OCI-LY7 (cell line): ENCODE measurements at regions not wholly inside any gene's neighbourhood (a gene's known extent, or its start where the extent isn't known, plus 50 kb on each side); places are given as distances from the start of the nearest gene placed in this dataset.

Source experiments
- BruUV-seq: library from RNA; stranded (reverse); fragments of 400-500 nt; replicated peaks from 2 replicates; lab custom pipeline; 2021; lab: Mats Ljungman, UMichigan
- CTCF ChIA-PET: fragments of 300-600 bp; sonication (Branson Sonifier 250); formaldehyde crosslinking; loops from one replicate; lab custom pipeline; 2022; ENCODE audit warnings: antibody characterized with exemption; ENCODE audit not compliant: unreplicated experiment; lab: Charles Lee
- POLR2A ChIA-PET: fragments of 300-600 bp; sonication (Branson Sonifier 250); formaldehyde crosslinking; loops from one replicate; lab custom pipeline; 2022; ENCODE audit warnings: antibody characterized with exemption; lab: Charles Lee
- DNase-seq: peaks from one replicate; pipeline ENCODE4 v3.0.0-alpha.2; 2015; ENCODE audit warnings: low spot score
- H2AFZ ChIP-seq: fragments of 200-600 bp; sonication (generic), shearing (Covaris generic); 2 replicates; pipeline ENCODE4 v1.6.1; 2014; ENCODE audit warnings: mild to moderate bottlenecking, antibody characterized with exemption, low read length, moderate library complexity
- H3K27ac ChIP-seq: fragments of 200-600 bp; sonication (generic); 2 replicates; pipeline ENCODE4 v1.5.1; 2014; ENCODE audit warnings: mixed run types, low read depth, mild to moderate bottlenecking, moderate library complexity, low read length, inconsistent platforms; ENCODE audit not compliant: poor library complexity, severe bottlenecking
- H3K36me3 ChIP-seq: fragments of 200-600 bp; sonication (generic); 2 replicates; pipeline ENCODE4 v1.6.1; 2014; ENCODE audit warnings: mild to moderate bottlenecking, antibody characterized with exemption, low read length, moderate library complexity, mixed read lengths; ENCODE audit not compliant: insufficient read depth
- H3K4me1 ChIP-seq: fragments of 200-600 bp; sonication (generic); 2 replicates; pipeline ENCODE4 v1.5.1; 2014; ENCODE audit warnings: mild to moderate bottlenecking, low read length; ENCODE audit not compliant: insufficient read depth, poor library complexity, severe bottlenecking
- H3K4me2 ChIP-seq: fragments of 200-600 bp; sonication (generic); 2 replicates; pipeline ENCODE4 v1.6.1; 2014; ENCODE audit warnings: mild to moderate bottlenecking, low read length
- H3K4me3 ChIP-seq: fragments of 200-600 bp; sonication (generic); 2 replicates; pipeline ENCODE4 v1.5.1; 2014; ENCODE audit warnings: mild to moderate bottlenecking, low read depth, low read length; ENCODE audit not compliant: poor library complexity, severe bottlenecking
- H3K79me2 ChIP-seq: fragments of 200-600 bp; sonication (generic); 2 replicates; pipeline ENCODE4 v1.6.1; 2016; ENCODE audit warnings: low read depth, mild to moderate bottlenecking, low read length, moderate library complexity, mixed read lengths; ENCODE audit not compliant: insufficient read depth
- H3K9me2 ChIP-seq: fragments of 200-600 bp; sonication (generic); 2 replicates; pipeline ENCODE4 v1.6.1; 2016; ENCODE audit warnings: mild to moderate bottlenecking, low read length, mixed read lengths; ENCODE audit not compliant: insufficient read depth
- H3K9me3 ChIP-seq: fragments of 200-600 bp; sonication (generic); 2 replicates; pipeline ENCODE4 v1.6.1; 2014; ENCODE audit warnings: mild to moderate bottlenecking, mixed run types, low read length, mixed read lengths
- H4K20me1 ChIP-seq: fragments of 200-600 bp; sonication (generic); 2 replicates; pipeline ENCODE4 v1.6.1; 2014; ENCODE audit warnings: mild to moderate bottlenecking, antibody characterized with exemption, low read length, moderate library complexity, mixed read lengths; ENCODE audit not compliant: insufficient read depth
- EZH2phosphoT487 ChIP-seq: fragments of 200-600 bp; sonication (generic); IDR thresholded peaks from 2 replicates; pipeline ENCODE4 v1.6.1; 2018; ENCODE audit warnings: low read depth, borderline replicate concordance, mild to moderate bottlenecking, mixed run types, antibody characterized with exemption, low read length, moderate library complexity, mixed read lengths
- intact Hi-C: fragments of 100-400 bp; cut with micrococcal nuclease; formaldehyde crosslinking; loops from one replicate; pipeline ENCODE4 v1.10.0; 2022; ENCODE audit not compliant: unreplicated experiment
- TF ChIP-seq, protein P1 (sequence below): fragments of 200-600 bp; sonication (generic); conservative IDR thresholded peaks from 2 replicates; pipeline ENCODE4 v1.5.1; 2014; ENCODE audit warnings: mild to moderate bottlenecking, antibody characterized with exemption, low read length, moderate library complexity, mixed read lengths

GRCh38 chr7:51968461-51968860 lies 651.9 kb upstream of the COBL start:
- H3K9me2 ChIP-seq: no peaks in the 10 kb centered on the region
- POLR2A ChIA-PET: interaction anchor here (0.6 to 0.7 kb wide), 3 partner anchors 10 to 777 kb away, joined by 3 to 4 read pairs (median 3); no protein-coding TSS in a partner anchor
- no peak overlapping the region for H2AFZ ChIP-seq
- H3K79me2 ChIP-seq: no peaks in the 10 kb centered on the region
- H3K36me3 ChIP-seq: no peaks in the 10 kb centered on the region
- no TSS peak for BruUV-seq
- H4K20me1 ChIP-seq: no peaks in the 10 kb centered on the region
- no peak overlapping the region for H3K4me2 ChIP-seq
- no peaks in the 10 kb centered on the region for H3K9me3 ChIP-seq
- no peak for DNase-seq
- intact Hi-C loops: no loop called here
- H3K4me1 ChIP-seq: no peaks in the 10 kb centered on the region
- H3K4me3 ChIP-seq: no peak overlapping the region
- H3K27ac ChIP-seq: no peak overlapping the region
- CTCF ChIA-PET: no interaction called here
- TF ChIP-seq, protein P1, sequence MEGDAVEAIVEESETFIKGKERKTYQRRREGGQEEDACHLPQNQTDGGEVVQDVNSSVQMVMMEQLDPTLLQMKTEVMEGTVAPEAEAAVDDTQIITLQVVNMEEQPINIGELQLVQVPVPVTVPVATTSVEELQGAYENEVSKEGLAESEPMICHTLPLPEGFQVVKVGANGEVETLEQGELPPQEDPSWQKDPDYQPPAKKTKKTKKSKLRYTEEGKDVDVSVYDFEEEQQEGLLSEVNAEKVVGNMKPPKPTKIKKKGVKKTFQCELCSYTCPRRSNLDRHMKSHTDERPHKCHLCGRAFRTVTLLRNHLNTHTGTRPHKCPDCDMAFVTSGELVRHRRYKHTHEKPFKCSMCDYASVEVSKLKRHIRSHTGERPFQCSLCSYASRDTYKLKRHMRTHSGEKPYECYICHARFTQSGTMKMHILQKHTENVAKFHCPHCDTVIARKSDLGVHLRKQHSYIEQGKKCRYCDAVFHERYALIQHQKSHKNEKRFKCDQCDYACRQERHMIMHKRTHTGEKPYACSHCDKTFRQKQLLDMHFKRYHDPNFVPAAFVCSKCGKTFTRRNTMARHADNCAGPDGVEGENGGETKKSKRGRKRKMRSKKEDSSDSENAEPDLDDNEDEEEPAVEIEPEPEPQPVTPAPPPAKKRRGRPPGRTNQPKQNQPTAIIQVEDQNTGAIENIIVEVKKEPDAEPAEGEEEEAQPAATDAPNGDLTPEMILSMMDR: no peak
- TF ChIP-seq EZH2phosphoT487: no peak

- no peaks in the 10 kb centered on the region for H3K9me3 ChIP-seq
- H3K79me2 ChIP-seq: no peaks in the 10 kb centered on the region
- BruUV-seq: no TSS peak
- no peak for DNase-seq
- no peaks in the 10 kb centered on the region for H3K4me1 ChIP-seq
- no peak overlapping the region for H3K27ac ChIP-seq
- H3K36me3 ChIP-seq: no peaks in the 10 kb centered on the region
- ChIA-PET POLR2A (no interaction called here), CTCF (no interaction called here)
- H3K9me2 ChIP-seq: no peaks in the 10 kb centered on the region
- no peak overlapping the region for H2AFZ ChIP-seq
- TF ChIP-seq, protein P1: no peak
- no peak for TF ChIP-seq EZH2phosphoT487
- H4K20me1 ChIP-seq: no peaks in the 10 kb centered on the region
- H3K4me3 ChIP-seq: no peak overlapping the region
- H3K4me2 ChIP-seq: no peak overlapping the region
- intact Hi-C loops: no loop called here
Measured at GRCh38 chr7:51965454-51965853, 648.8 kb upstream of the COBL start.

DNA sequence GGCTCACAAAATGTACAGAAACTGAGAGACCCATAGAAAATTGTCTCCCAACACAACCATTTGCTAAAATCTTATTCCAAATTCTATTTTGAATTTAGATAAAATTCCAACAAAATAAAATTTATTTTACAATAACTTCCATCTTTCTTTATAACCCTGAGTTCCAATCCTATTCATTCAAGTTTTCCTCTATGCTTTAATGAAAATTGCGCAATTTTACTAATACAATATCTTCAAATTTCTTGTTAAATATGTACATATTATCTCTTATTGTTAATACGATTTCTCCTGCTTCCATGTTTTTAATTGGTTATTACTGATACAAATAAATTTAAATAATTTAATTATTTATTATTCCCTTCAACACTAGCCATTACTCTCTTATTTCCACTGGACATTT lies 645.2 kb upstream of the COBL start:
- TF ChIP-seq, protein P1: no peak
- intact Hi-C loops: no loop called here
- Histone ChIP-seq H2AFZ (no peak overlapping the region), H4K20me1 (no peaks in the 10 kb centered on the region), H3K9me3 (no peaks in the 10 kb centered on the region), H3K4me1 (no peaks in the 10 kb centered on the region), H3K36me3 (no peaks in the 10 kb centered on the region), H3K9me2 (no peaks in the 10 kb centered on the region), H3K27ac (no peak overlapping the region), H3K4me2 (no peak overlapping the region), H3K79me2 (no peaks in the 10 kb centered on the region), H3K4me3 (no peak overlapping the region)
- ChIA-PET POLR2A (no interaction called here), CTCF (no interaction called here)
- no peak for DNase-seq
- no TSS peak for BruUV-seq
